Stomach (tissue), 4 donors: ENCODE measurements at regions not wholly inside any gene's neighbourhood (a gene's known extent, or its start where the extent isn't known, plus 50 kb on each side); places are given as distances from the start of the nearest gene placed in this dataset.

ENCODE experiments used
- CTCF ChIP-seq, 7 experiments: fragments of 450-650 bp in 4 of 7; fragments of 200-600 bp in 3 of 7; sonication (generic) in 3 of 7; IDR thresholded peaks; one replicate each; pipeline ENCODE4 v1.5.1; 2016 to 2019; ENCODE audit warnings: antibody characterized with exemption in 7 of 7, control low read depth in 2 of 7, mild to moderate bottlenecking in 1 of 7
- EP300 ChIP-seq: sonication (generic); formaldehyde crosslinking; IDR thresholded peaks from one replicate; pipeline ENCODE4 v1.6.1; 2017; ENCODE audit warnings: antibody characterized with exemption
- POLR2AphosphoS5 ChIP-seq, 3 donors: sonication (generic); formaldehyde crosslinking; IDR thresholded peaks; one replicate each; pipeline ENCODE4 v1.6.1; 2016; ENCODE audit warnings: antibody characterized with exemption in 3 of 3

DNA sequence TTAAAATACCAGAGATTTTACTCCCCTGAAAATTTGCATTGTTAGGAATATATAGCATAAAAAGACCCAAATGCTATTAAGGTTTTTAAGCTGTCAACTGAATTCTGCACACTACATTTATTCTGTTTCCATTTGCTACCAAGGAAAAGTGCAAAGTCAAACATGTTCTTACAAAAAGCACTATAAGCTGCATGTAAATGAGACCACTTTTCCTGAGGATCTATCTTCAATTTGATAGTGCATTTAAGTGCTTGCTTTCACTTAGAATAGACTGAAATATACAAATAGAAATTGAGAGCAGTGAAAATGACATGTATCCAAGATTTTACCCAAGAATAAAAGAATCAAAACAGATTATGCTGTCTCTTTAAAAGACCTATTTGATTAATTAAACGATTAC is 1216.2 kb downstream of the ROBO2 start:
- TF ChIP-seq CTCF (IDR thresholded peaks at IDR 0.05) (no peak), EP300 (no peak), POLR2AphosphoS5 (IDR thresholded peaks at IDR 0.05) (no peak)
